Ovary (tissue), 7 donors: ENCODE measurements at regions not wholly inside any gene's neighbourhood (a gene's known extent, or its start where the extent isn't known, plus 50 kb on each side); places are given as distances from the start of the nearest gene placed in this dataset.

Experiments
- DNase-seq, 5 donors: peaks; one replicate each; pipeline ENCODE4 v3.0.0-alpha.2; 2019 to 2020
- H3K27ac ChIP-seq, 2 donors: fragments of 200-600 bp; one replicate each; pipeline versions ENCODE4 v1.5.1 to v1.8.0; 2019 to 2022
- H3K27me3 ChIP-seq: fragments of 200-600 bp; one replicate; pipeline ENCODE4 v1.8.0; 2022
- H3K36me3 ChIP-seq: fragments of 200-600 bp; sonication (generic); one replicate; pipeline ENCODE4 v1.5.1; 2019
- H3K4me1 ChIP-seq: one replicate; pipeline ENCODE4 v1.8.1; 2013; ENCODE audit warnings: mild to moderate bottlenecking, moderate library complexity; ENCODE audit not compliant: insufficient read depth
- H3K4me3 ChIP-seq: fragments of 200-600 bp; sonication (generic); one replicate; pipeline ENCODE4 v1.5.1; 2017
- H3K9me3 ChIP-seq, 2 donors: fragments of 200-600 bp in 1 of 2; sonication (generic) in 1 of 2; one replicate each; pipeline versions ENCODE4 v1.5.1 to v1.8.1; 2013 to 2019; ENCODE audit warnings: mild to moderate bottlenecking in 1 of 2, moderate library complexity in 1 of 2
- CTCF ChIP-seq, 3 donors: fragments of 450-650 bp in 2 of 3; fragments of 200-600 bp in 1 of 3; IDR thresholded peaks; one replicate each; pipeline versions ENCODE4 v1.5.1 to v1.8.0; 2016 to 2022; ENCODE audit warnings: antibody characterized with exemption in 3 of 3, mild to moderate bottlenecking in 1 of 3
- EP300 ChIP-seq: sonication (generic); formaldehyde crosslinking; IDR thresholded peaks from one replicate; pipeline ENCODE4 v1.6.1; 2017; ENCODE audit warnings: antibody characterized with exemption
- POLR2A ChIP-seq: fragments of 450-650 bp; IDR thresholded peaks from one replicate; pipeline ENCODE4 v1.6.1; 2017; ENCODE audit warnings: antibody characterized with exemption, mild to moderate bottlenecking, moderate library complexity
- WGBS, 3 donors: extraction: QIAGEN DNeasy Blood & Tissue Kit in 1 of 3; methylation state at CpG; one replicate each; pipeline versions ENCODE4 v1.1.5 to v1.1.7; 2013 to 2017; 5-methylcytosine and 5-hydroxymethylcytosine counted together
- intact Hi-C, 4 donors: fragments of 100-400 bp; cut with DNase I; formaldehyde crosslinking; loops; one replicate each; pipeline versions ENCODE4 v1.11.0 to v1.15.1; 2022 to 2023
- donor health status: DM: no; HTN: no; CAD: no; lungs with moderate emphysema.
- donor health status: DM: no; HTN: no; CAD: no.
- donor health status: Bipolar disorder and iron deficiency.
- donor health status: DM: no; HTN: no; CAD: no.
- donor health status: DM: yes; HTN: yes; CAD: no.

DNA sequence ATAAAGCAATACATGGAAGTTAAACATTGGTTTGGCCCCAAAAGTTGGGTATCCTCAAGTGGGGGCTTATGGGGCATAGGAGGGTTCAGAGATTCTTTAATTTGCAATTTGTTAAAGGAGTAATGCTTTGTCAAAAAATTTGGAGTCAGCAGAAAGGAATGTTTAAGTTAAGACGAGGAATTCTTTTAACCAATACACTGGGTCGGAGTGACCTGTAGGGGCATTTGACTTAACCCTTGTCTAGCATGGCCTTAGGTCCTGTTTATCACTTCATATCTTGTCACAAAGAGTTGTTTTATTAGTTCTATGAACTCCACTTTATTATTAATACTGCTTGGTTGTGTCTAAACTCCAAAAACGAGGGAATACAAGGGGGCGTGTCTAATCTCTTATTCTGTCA lies 656.1 kb upstream of the RORB start:
- WGBS, 3 donors, result 45 to 52% (median 48%) methylated on average over 4 of the region's 4 CpGs

DNA sequence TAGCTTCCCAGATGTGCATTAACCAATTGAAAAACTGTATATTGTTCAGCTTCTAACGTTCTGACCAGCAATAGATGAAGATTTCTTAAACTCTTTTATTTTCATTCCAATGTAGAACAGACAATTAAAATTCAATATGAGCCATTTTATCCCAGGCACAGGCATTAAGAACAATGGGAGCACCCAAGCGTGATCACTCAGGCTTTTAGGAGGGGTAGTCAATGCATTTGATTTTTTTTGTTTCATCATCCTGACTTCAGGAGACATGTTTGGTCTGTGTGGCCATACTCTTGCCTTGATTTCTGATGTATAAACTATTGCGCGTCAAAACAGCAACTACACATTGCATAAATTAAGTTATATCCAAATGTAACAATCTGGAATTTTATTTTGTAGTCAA lies 653.0 kb upstream of the RORB start:
- intact Hi-C loops, result no loop called here
- WGBS, 3 donors, result 79 to 81% (median 81%) methylated on average over 4 of the region's 4 CpGs
- Histone ChIP-seq H3K9me3 (no peaks in the 10 kb centered on the region), H3K27ac (no peak overlapping the region), H3K4me3 (no peak overlapping the region), H3K4me1 (no peaks in the 10 kb centered on the region), H3K36me3 (no peaks in the 10 kb centered on the region), H3K27me3 (no peaks in the 10 kb centered on the region)
- TF ChIP-seq CTCF (IDR thresholded peaks at IDR 0.05) (no peak), EP300 (no peak)
- DNase-seq, result no peak

More for the DNA sequence above, 656.1 kb upstream of the RORB start:
- H3K9me3 ChIP-seq, result no peaks in the 10 kb centered on the region
- DNase-seq, result no peak
- H3K27ac ChIP-seq, result no peak overlapping the region
- H3K4me1 ChIP-seq, result no peaks in the 10 kb centered on the region
- no peak overlapping the region for H3K4me3 ChIP-seq
- intact Hi-C loops, result no loop called here
- no peaks in the 10 kb centered on the region for H3K27me3 ChIP-seq
- no peaks in the 10 kb centered on the region for H3K36me3 ChIP-seq
- TF ChIP-seq POLR2A (no peak), EP300 (no peak), CTCF (IDR thresholded peaks at IDR 0.05) (no peak)

- intact Hi-C loops, result no loop called here
- no peak for TF ChIP-seq EP300
- no peak for TF ChIP-seq CTCF (IDR thresholded peaks at IDR 0.05)
- TF ChIP-seq POLR2A, result no peak
- no peaks in the 10 kb centered on the region for H3K9me3 ChIP-seq
- H3K36me3 ChIP-seq, result no peaks in the 10 kb centered on the region
- H3K27ac ChIP-seq, result no peak overlapping the region
- H3K4me1 ChIP-seq, result no peaks in the 10 kb centered on the region
- H3K27me3 ChIP-seq, result no peaks in the 10 kb centered on the region
- WGBS, 3 donors, result 89 to 93% (median 92%) methylated on average over 2 of the region's 2 CpGs
- DNase-seq, result no peak
- H3K4me3 ChIP-seq, result no peak overlapping the region
Measured at GRCh38 chr9:73845539-73845938, 651.6 kb upstream of the RORB start.

GRCh38 chr9:73845954-73846690 lies 651.0 kb upstream of the RORB start:
- no peak for DNase-seq
- WGBS, 3 donors, result 35 to 57% (median 38%) methylated on average over 7 of the region's 7 CpGs
- no peaks in the 10 kb centered on the region for H3K36me3 ChIP-seq
- no peaks in the 10 kb centered on the region for H3K27me3 ChIP-seq
- intact Hi-C loops, result no loop called here
- no peak for TF ChIP-seq CTCF (IDR thresholded peaks at IDR 0.05)
- TF ChIP-seq EP300, result no peak
- TF ChIP-seq POLR2A, result no peak
- H3K4me3 ChIP-seq, result no peak overlapping the region
- H3K9me3 ChIP-seq, result no peaks in the 10 kb centered on the region
- no peak overlapping the region for H3K27ac ChIP-seq
- H3K4me1 ChIP-seq, result no peaks in the 10 kb centered on the region
